Activated T-helper 17 cell treated with anti-CD3 and anti-CD28 coated beads, Interleukin-2, amount 50 U/mL, for 72 hours (primary cell): ENCODE measurements at regions not wholly inside any gene's neighbourhood (a gene's known extent, or its start where the extent isn't known, plus 50 kb on each side); places are given as distances from the start of the nearest gene placed in this dataset.
"Not testable (repeated sequence)": the region's sequence is repeated elsewhere in the genome, so short reads cannot be mapped to it uniquely, and the experiment has no call there.

Source experiments
- ATAC-seq: fragments of 150-1000 bp; cut with Tn5 transposase; replicated peaks from 2 replicates; pipeline ENCODE4 v1.10.0; 2021; ENCODE audit warnings: mild to moderate bottlenecking, moderate library complexity
- H3K27ac Mint-ChIP-seq: one replicate; pipeline ENCODE4 v1.8.0; 2022; ENCODE audit warnings: mixed read lengths
- H3K27me3 Mint-ChIP-seq: one replicate; pipeline ENCODE4 v1.8.0; 2022; ENCODE audit warnings: mixed read lengths
- H3K36me3 Mint-ChIP-seq: one replicate; pipeline ENCODE4 v1.8.0; 2022; ENCODE audit warnings: low read depth, mild to moderate bottlenecking, mixed read lengths
- H3K4me1 Mint-ChIP-seq: one replicate; pipeline ENCODE4 v1.8.0; 2022; ENCODE audit warnings: mixed read lengths
- H3K4me3 Mint-ChIP-seq: one replicate; pipeline ENCODE4 v1.8.0; 2022; ENCODE audit warnings: mild to moderate bottlenecking, mixed read lengths
- H3K9me3 Mint-ChIP-seq: one replicate; pipeline ENCODE4 v1.8.0; 2022; ENCODE audit warnings: mixed read lengths

- Mint-ChIP-seq H3K4me3 (no peak overlapping the region), H3K9me3 (no peaks in the 10 kb centered on the region), H3K4me1 (no peaks in the 10 kb centered on the region), H3K27me3 (peaks cover 14% of the 10 kb centered on the region), H3K27ac (no peak overlapping the region), H3K36me3 (no peaks in the 10 kb centered on the region)
- no peak for ATAC-seq
These were observed 356.0 kb upstream of the NPVF start for GRCh38 chr7:25584112-25584938.

GRCh38 chr7:25586513-25586912 is 358.2 kb upstream of the NPVF start:
- peaks cover 21% of the 10 kb centered on the region for H3K27me3 Mint-ChIP-seq
- ATAC-seq: no peak
- H3K27ac Mint-ChIP-seq: no peak overlapping the region

GRCh38 chr7:25594122-25594521 is 365.8 kb upstream of the NPVF start:
- no peaks in the 10 kb centered on the region for H3K36me3 Mint-ChIP-seq
- ATAC-seq: no peak
- H3K4me3 Mint-ChIP-seq: no peak overlapping the region
- H3K9me3 Mint-ChIP-seq: no peaks in the 10 kb centered on the region
- H3K4me1 Mint-ChIP-seq: no peaks in the 10 kb centered on the region
- no peak overlapping the region for H3K27ac Mint-ChIP-seq
- H3K27me3 Mint-ChIP-seq: peaks cover 32% of the 10 kb centered on the region

More at GRCh38 chr7:25586513-25586912, 358.2 kb upstream of the NPVF start:
- no peaks in the 10 kb centered on the region for H3K36me3 Mint-ChIP-seq
- no peak overlapping the region for H3K4me3 Mint-ChIP-seq
- H3K4me1 Mint-ChIP-seq: no peaks in the 10 kb centered on the region
- no peaks in the 10 kb centered on the region for H3K9me3 Mint-ChIP-seq

DNA sequence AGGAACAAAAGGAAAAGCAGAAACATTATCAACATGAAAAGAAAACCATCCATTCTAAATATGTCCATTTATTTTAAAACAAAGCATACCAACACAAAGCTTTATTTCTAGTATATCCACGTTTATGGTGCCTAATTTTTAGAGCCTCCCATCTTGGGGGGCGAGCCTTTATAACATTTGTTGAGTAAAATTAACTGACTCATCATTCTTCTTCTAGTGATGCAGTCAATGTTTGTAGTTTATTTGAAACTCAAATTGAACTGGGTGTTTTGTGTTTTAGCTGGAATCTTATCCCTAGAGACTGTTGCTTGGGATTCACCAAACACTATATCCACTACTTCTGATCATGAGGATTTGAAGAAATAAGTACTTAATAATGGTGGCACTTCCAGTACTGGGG is 366.4 kb upstream of the NPVF start:
- H3K4me3 Mint-ChIP-seq: no peak overlapping the region
- peaks cover 30% of the 10 kb centered on the region for H3K27me3 Mint-ChIP-seq
- no peaks in the 10 kb centered on the region for H3K4me1 Mint-ChIP-seq
- H3K36me3 Mint-ChIP-seq: no peaks in the 10 kb centered on the region
- no peak overlapping the region for H3K27ac Mint-ChIP-seq
- no peak for ATAC-seq
- H3K9me3 Mint-ChIP-seq: no peaks in the 10 kb centered on the region

- H3K36me3 Mint-ChIP-seq: no peaks in the 10 kb centered on the region
- no peak overlapping the region for H3K27ac Mint-ChIP-seq
- no peaks in the 10 kb centered on the region for H3K4me1 Mint-ChIP-seq
- ATAC-seq: no peak
- H3K9me3 Mint-ChIP-seq: no peaks in the 10 kb centered on the region
- peaks cover 32% of the 10 kb centered on the region for H3K27me3 Mint-ChIP-seq
- no peak overlapping the region for H3K4me3 Mint-ChIP-seq
These were observed 367.7 kb upstream of the NPVF start for GRCh38 chr7:25595996-25596395.

DNA sequence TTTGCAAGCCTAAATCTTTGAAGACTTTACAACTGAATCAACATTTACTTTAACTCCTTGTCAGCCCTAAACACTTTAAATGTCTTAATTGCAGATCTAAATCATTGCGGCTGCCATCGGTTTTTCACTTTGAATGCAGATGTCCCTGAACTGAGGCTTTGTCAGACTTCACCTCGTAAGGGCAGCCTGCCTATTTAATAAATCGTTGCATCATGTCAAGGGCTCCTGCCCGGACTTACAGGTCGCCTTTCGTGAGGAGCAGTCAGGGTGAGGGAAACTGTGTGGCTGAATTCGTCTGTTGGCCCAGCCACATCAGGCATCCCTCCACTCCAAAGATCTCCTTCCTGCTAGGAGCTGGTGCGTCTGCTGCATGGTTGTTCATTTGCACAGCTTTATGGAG is 368.2 kb upstream of the NPVF start:
- no peak overlapping the region for H3K27ac Mint-ChIP-seq
- H3K4me1 Mint-ChIP-seq: no peaks in the 10 kb centered on the region
- H3K36me3 Mint-ChIP-seq: no peaks in the 10 kb centered on the region
- ATAC-seq: no peak
- no peak overlapping the region for H3K4me3 Mint-ChIP-seq
- H3K27me3 Mint-ChIP-seq: peaks cover 33% of the 10 kb centered on the region
- no peaks in the 10 kb centered on the region for H3K9me3 Mint-ChIP-seq

GRCh38 chr7:25597946-25598345 is 369.7 kb upstream of the NPVF start:
- Mint-ChIP-seq H3K36me3 (no peaks in the 10 kb centered on the region), H3K27ac (no peak overlapping the region), H3K27me3 (peaks cover 27% of the 10 kb centered on the region), H3K4me3 (no peak overlapping the region), H3K9me3 (no peaks in the 10 kb centered on the region), H3K4me1 (no peaks in the 10 kb centered on the region)
- ATAC-seq: no peak

GRCh38 chr7:25598765-25599164 is 370.5 kb upstream of the NPVF start:
- H3K27me3 Mint-ChIP-seq: peaks cover 21% of the 10 kb centered on the region
- H3K36me3 Mint-ChIP-seq: no peaks in the 10 kb centered on the region
- H3K9me3 Mint-ChIP-seq: no peaks in the 10 kb centered on the region
- no peak overlapping the region for H3K27ac Mint-ChIP-seq
- no peaks in the 10 kb centered on the region for H3K4me1 Mint-ChIP-seq
- ATAC-seq: no peak
- H3K4me3 Mint-ChIP-seq: no peak overlapping the region

DNA sequence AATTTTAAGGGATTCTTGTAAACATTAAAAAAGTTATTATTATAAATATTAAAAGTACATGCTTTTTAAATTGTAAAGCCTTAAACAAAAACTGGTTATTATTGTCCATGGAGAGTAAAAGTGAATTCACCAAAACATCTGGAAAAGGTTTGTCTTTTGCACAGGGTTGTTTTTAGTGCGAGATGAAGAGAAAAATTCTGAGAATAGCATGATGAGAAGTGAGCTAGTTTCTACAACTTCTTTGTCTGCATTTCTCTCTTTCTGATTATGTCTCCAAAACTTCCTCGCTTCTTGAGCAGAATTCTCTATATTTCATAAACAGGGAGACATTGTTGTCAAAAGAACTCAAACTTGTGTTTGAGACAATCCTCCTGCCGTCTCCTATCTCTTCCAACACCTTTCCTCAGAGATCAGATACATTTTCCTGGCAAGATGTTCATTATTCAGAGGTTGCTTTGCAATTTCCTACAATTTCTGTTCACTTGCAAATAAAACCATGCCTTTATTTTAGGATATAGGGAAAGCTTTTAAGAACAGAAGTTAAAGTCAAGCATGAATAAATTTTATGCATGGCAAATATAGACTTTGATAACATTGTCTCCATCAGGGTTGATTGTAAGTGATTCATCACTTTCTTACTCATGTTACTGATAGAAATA is 372.1 kb upstream of the NPVF start:
- no peaks in the 10 kb centered on the region for H3K9me3 Mint-ChIP-seq
- H3K27ac Mint-ChIP-seq: no peak overlapping the region
- H3K4me3 Mint-ChIP-seq: no peak overlapping the region
- no peaks in the 10 kb centered on the region for H3K4me1 Mint-ChIP-seq
- ATAC-seq: no peak
- H3K27me3 Mint-ChIP-seq: peaks cover 19% of the 10 kb centered on the region
- H3K36me3 Mint-ChIP-seq: no peaks in the 10 kb centered on the region

DNA sequence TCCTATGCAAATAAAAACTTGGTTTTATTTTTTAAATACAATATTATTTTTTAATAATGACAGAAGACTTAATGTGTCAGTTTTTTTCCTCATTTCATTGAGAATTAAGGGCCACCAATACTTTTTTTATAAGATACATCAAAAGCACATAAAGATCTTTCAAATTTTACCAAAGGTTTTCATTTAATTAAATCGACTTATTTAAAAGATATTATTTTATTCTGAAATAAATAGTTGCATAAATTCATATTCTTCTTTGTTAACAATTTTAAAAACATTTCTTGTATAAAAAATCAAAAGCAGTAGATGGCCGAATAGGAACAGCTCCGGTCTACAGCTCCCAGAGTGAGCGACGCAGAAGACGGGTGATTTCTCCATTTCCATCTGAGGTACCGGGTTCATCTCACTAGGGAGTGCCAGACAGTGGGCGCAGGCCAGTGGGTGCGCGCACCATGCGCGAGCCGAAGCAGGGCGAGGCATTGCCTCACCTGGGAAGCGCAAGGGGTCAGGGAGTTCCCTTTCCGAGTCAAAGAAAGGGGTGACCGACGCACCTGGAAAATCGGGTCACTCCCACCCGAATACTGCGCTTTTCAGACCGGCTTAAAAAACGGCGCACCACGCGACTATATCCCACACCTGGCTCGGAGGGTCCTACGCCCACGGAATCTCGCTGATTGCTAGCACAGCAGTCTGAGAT is 374.6 kb upstream of the NPVF start:
- H3K27me3 Mint-ChIP-seq, H3K9me3 Mint-ChIP-seq, H3K36me3 Mint-ChIP-seq, H3K27ac Mint-ChIP-seq, ATAC-seq, H3K4me1 Mint-ChIP-seq: not testable (repeated sequence)
- H3K4me3 Mint-ChIP-seq: peak overlapping the region; percentile 25

DNA sequence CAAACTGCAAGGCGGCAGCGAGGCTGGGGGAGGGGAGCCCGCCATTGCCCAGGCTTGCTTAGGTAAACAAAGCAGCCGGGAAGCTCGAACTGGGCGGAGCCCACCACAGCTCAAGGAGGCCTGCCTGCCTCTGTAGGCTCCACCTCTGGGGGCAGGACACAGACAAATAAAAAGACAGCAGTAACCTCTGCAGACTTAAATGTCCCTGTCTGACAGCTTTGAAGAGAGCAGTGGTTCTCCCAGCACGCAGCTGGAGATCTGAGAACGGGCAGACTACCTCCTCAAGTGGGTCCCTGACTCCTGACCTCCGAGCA is 375.1 kb upstream of the NPVF start:
- peak overlapping the region; percentile 25 for H3K4me3 Mint-ChIP-seq
- not testable (repeated sequence) for H3K27ac Mint-ChIP-seq, H3K36me3 Mint-ChIP-seq, ATAC-seq, H3K27me3 Mint-ChIP-seq, H3K9me3 Mint-ChIP-seq, H3K4me1 Mint-ChIP-seq

DNA sequence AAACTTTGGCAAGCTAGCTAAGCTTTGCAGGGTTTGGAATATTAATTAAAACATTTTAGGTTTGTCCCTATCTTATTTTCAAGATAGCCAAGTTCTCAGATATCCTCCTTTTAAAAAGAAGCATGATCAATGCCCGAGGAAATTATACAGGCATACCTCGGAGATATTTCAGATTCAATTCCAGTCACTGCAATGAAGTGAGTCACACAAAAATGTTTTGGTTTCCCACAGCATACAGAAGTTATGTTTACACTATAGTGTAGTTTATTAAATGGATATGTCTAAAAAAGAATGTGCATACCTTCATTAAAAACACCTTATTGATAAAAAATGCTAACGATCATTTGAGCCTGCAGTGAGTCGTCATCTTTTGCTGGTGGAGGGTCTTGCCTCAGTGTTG is 382.9 kb upstream of the NPVF start:
- no peak overlapping the region for H3K4me3 Mint-ChIP-seq
- no peaks in the 10 kb centered on the region for H3K4me1 Mint-ChIP-seq
- no peak for ATAC-seq
- no peak overlapping the region for H3K27ac Mint-ChIP-seq
- peaks cover 12% of the 10 kb centered on the region for H3K27me3 Mint-ChIP-seq
- H3K36me3 Mint-ChIP-seq: no peaks in the 10 kb centered on the region
- H3K9me3 Mint-ChIP-seq: peaks cover 4% of the 10 kb centered on the region

GRCh38 chr7:25613912-25614311 is 385.6 kb upstream of the NPVF start:
- Mint-ChIP-seq H3K4me1 (no peaks in the 10 kb centered on the region), H3K36me3 (no peaks in the 10 kb centered on the region), H3K9me3 (peaks cover 4% of the 10 kb centered on the region), H3K4me3 (no peak overlapping the region), H3K27ac (no peak overlapping the region), H3K27me3 (peaks cover 12% of the 10 kb centered on the region)
- ATAC-seq: no peak

- no peak for ATAC-seq
- peaks cover 12% of the 10 kb centered on the region for H3K27me3 Mint-ChIP-seq
- H3K27ac Mint-ChIP-seq: no peak overlapping the region
- peaks cover 4% of the 10 kb centered on the region for H3K9me3 Mint-ChIP-seq
- H3K4me3 Mint-ChIP-seq: no peak overlapping the region
- H3K4me1 Mint-ChIP-seq: no peaks in the 10 kb centered on the region
- H3K36me3 Mint-ChIP-seq: no peaks in the 10 kb centered on the region
These were observed 386.1 kb upstream of the NPVF start for GRCh38 chr7:25614415-25614814.

- ATAC-seq: no peak
These were observed 386.7 kb upstream of the NPVF start for GRCh38 chr7:25615003-25615402.

More at GRCh38 chr7:25615003-25615402, 386.7 kb upstream of the NPVF start:
- Mint-ChIP-seq H3K36me3 (no peaks in the 10 kb centered on the region), H3K27ac (no peak overlapping the region), H3K9me3 (peaks cover 4% of the 10 kb centered on the region), H3K4me1 (peaks cover under 1% of the 10 kb centered on the region), H3K4me3 (no peak overlapping the region), H3K27me3 (peaks cover 12% of the 10 kb centered on the region)
